Stimulated activated CD8-positive, alpha-beta memory T cell treated with anti-CD3 and anti-CD28 coated beads, Interleukin-15, amount 100 ng/mL, for 1 hour (primary cell): ENCODE measurements at regions not wholly inside any gene's neighbourhood (a gene's known extent, or its start where the extent isn't known, plus 50 kb on each side); places are given as distances from the start of the nearest gene placed in this dataset.

Source experiments
- DNase-seq: peaks from one replicate; pipeline ENCODE4 v3.0.0-alpha.2; 2020; ENCODE audit warnings: low read depth

GRCh38 chr14:47857646-47858045, 182.2 kb upstream of the MDGA2 start:
- no peak for DNase-seq

- DNase-seq, result no peak
Measured at GRCh38 chr14:47852278-47852677, 176.9 kb upstream of the MDGA2 start.

DNA sequence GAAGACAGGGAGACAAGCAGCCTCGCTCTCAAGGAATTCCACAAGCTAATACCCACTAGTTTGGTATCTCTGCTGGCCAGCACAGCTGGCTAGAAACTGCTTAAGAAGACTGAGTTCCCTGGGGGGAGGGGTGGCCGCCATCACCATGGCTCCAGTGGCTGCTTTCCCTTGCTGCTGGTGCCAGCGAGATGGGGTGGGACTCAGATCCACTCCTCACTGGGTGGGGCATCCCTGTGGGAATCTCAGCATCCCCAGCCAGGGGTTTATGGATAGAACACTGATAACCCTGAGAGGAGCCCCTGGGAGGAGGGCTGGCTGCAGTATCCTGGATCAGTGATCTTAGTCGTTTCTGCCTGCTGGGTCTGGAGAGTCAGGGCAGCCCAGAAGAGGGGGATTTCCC, 170.6 kb upstream of the MDGA2 start:
- no peak for DNase-seq

DNA sequence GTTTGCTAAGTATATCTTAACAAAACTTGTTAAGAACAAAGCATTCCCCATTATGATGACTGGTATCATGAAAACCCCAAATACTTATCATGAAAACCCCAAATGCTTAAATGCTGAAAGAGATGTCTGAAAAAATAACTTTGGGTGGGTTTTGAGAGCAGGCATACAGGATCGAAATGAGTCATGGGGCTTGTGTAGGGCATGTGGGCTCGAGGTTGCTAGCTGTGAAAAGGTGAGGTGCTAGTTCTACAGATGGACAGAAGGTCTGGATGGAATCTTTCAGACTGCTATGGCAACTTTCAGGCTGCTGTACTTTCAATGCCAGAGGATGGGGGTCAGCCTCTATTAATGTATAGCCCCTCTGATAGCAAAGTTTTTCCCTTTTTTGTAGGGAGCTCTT, 167.8 kb upstream of the MDGA2 start:
- no peak for DNase-seq

- no peak for DNase-seq
Measured at GRCh38 chr14:47833011-47833410, 157.6 kb upstream of the MDGA2 start.

GRCh38 chr14:47826809-47827208, 151.4 kb upstream of the MDGA2 start:
- DNase-seq, result no peak

DNA sequence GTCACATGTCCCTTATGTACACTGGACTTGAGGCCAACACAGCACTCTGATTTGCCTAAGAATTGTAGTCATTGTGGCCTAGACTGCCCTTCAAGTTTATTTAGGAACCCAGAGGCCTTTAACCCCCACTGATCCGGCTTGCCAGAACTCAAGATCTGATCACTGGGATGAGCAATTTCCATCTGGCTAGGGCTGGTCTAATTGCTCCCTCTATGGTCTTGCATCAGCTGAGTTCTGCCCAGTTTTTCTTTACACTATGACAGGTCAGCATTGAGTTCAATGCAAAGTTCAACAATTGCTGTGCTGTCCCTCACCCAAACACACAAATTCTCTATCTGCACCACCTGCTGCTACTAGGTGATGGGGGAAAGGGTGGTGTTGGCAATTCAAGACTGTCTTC, 146.9 kb upstream of the MDGA2 start:
- DNase-seq, result no peak

- no peak for DNase-seq
Measured at GRCh38 chr14:47821135-47821534, 145.7 kb upstream of the MDGA2 start.

- no peak for DNase-seq
Measured at GRCh38 chr14:47790477-47790876, 115.1 kb upstream of the MDGA2 start.

- DNase-seq, result no peak
Measured at GRCh38 chr14:47785058-47785457, 109.7 kb upstream of the MDGA2 start.

- DNase-seq, result no peak
Measured at GRCh38 chr14:47778631-47779030, 103.2 kb upstream of the MDGA2 start.

GRCh38 chr14:47772652-47773051, 97.2 kb upstream of the MDGA2 start:
- no peak for DNase-seq

DNA sequence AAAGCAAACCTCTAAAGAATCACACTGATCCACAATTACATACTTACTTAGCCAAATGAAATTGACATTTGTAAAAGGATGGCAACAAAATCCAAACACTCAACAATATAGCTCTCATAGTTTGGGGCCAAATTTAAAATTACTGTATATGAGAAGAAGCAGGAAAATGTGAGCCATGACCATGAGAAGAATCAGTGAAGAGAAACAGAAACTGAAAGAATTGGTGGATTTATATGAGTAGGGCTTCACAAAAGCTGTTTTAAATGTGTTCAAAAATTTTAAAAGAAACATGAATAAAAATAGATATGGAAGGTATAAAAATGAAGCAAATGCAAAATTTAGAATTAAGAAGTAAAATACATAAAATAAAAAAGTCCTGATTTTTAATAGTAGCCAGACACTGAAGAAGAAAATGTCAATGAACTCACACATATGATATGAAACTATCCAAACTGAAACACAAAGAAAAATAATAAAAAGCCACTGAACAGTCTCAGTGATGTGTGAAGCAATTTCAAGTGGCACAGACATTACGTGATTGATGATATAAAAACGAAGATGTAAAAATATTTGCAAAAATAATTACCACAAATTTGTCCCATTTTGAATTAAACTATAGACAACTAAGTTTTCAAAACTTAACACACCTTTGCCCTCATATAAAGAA, 87.9 kb upstream of the MDGA2 start:
- no peak for DNase-seq

DNA sequence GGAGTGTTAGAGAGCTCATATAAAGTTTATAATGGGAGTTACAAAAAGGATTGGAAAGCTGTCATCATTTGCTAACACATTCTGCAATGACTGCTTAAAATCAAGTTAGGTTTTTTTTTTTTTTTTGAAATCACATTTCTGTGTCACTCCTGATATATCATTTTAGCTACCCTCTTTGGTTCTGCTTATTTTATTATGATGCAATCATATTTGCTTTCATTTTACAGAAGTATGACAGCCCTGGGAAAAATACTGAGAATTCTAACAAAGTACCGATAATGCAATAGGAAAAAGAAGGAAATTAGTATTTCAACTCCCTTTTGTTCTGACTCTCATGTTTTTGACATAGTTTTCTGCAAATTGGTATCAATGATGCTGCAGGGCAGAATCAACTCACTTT, 71.6 kb upstream of the MDGA2 start:
- DNase-seq, result no peak

- no peak for DNase-seq
Measured at GRCh38 chr14:47744155-47744554, 68.8 kb upstream of the MDGA2 start.

DNA sequence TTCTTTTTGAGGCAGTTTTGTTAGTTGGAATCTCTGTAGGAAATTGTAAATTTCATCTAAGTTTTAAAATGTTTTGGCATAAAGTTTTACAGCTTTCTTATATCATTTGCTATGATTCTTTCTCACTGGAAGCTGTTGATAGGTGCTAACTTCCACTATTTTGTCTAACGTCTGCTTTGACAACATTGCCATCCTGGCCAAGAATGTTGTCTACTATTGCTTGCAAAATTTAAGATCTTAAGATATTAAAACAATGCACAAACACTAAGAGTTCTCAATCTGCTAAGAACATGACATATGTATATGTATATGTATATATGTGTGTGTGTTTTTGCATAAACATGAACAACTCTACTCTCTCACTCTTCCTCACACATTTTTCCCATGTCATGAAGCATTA, 64.1 kb upstream of the MDGA2 start:
- DNase-seq, result no peak

DNA sequence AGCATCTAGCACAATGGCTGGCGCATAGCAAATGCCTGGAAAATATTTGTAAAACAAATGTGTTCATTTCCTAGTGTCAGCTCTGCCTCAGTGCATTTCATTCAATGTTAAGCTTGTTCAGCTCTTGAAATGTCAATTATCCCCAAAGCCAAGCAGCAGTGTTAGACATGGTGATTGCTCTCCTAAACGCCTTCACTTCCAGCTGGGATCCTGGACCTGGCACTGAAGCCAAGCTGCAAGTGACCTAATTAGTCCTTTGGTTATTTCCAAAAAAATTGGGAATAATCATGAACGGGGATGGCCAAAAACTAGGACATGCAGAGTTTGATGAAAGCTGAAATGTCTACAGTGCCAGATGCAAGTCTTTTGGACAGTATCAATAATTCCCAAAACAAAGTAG, 54.9 kb upstream of the MDGA2 start:
- no peak for DNase-seq
